Frontal cortex (tissue), 3 donors: ENCODE measurements at regions not wholly inside any gene's neighbourhood (a gene's known extent, or its start where the extent isn't known, plus 50 kb on each side); places are given as distances from the start of the nearest gene placed in this dataset.

Experiments
- DNase-seq, 2 donors: peaks; one replicate each; pipeline ENCODE4 v3.0.0; 2012; ENCODE audit warnings: low spot score in 2 of 2
- FAIRE-seq: peaks from 2 replicates; lab custom pipeline; 2012; peaks lifted over from hg19 to GRCh38; lab: Jason Lieb, UNC
- donor health status: control.
- donor health status: control.
- donor health status: control.

- FAIRE-seq (no peak), DNase-seq (no peak)
Measured at GRCh38 chr21:16502897-16503296, 773.1 kb downstream of the USP25 start.

GRCh38 chr21:16504281-16504680, 774.5 kb downstream of the USP25 start:
- no peak for DNase-seq
- FAIRE-seq, result no peak

- FAIRE-seq, result no peak
- no peak for DNase-seq
Measured at GRCh38 chr21:16504766-16505165, 775.0 kb downstream of the USP25 start.

GRCh38 chr21:16509476-16509875, 779.7 kb downstream of the USP25 start:
- no peak for DNase-seq
- FAIRE-seq, result no peak

GRCh38 chr21:16514316-16514715, 784.5 kb downstream of the USP25 start:
- FAIRE-seq (peak; percentile 98), DNase-seq (no peak)

GRCh38 chr21:16517383-16517782, 787.6 kb downstream of the USP25 start:
- FAIRE-seq, result no peak
- no peak for DNase-seq

- FAIRE-seq (no peak), DNase-seq (no peak)
Measured at GRCh38 chr21:16519036-16519435, 789.3 kb downstream of the USP25 start.

GRCh38 chr21:16519644-16520043, 789.9 kb downstream of the USP25 start:
- DNase-seq (no peak), FAIRE-seq (no peak)

- FAIRE-seq (no peak), DNase-seq (no peak)
Measured at GRCh38 chr21:16522548-16522947, 792.8 kb downstream of the USP25 start.

- DNase-seq, result no peak
Measured at GRCh38 chr21:16530656-16531055, 800.9 kb downstream of the USP25 start.

GRCh38 chr21:16532840-16533239, 803.1 kb downstream of the USP25 start:
- DNase-seq (no peak), FAIRE-seq (no peak)

More at GRCh38 chr21:16530656-16531055, 800.9 kb downstream of the USP25 start:
- no peak for FAIRE-seq

- DNase-seq (no peak), FAIRE-seq (no peak)
Measured at GRCh38 chr21:16533692-16534407, 804.1 kb downstream of the USP25 start.

GRCh38 chr21:16534408-16535101, 804.8 kb downstream of the USP25 start:
- DNase-seq (peak in 1 of 2 donors; percentile 7), FAIRE-seq (peak; percentile 90)

- DNase-seq (no peak), FAIRE-seq (no peak)
Measured at GRCh38 chr21:16535102-16535422, 805.3 kb downstream of the USP25 start.

GRCh38 chr21:16535626-16536025, 805.8 kb downstream of the USP25 start:
- DNase-seq (no peak), FAIRE-seq (no peak)

GRCh38 chr21:16536140-16536539, 806.4 kb downstream of the USP25 start:
- DNase-seq (no peak), FAIRE-seq (no peak)

GRCh38 chr21:16536643-16537434, 807.1 kb downstream of the USP25 start:
- DNase-seq (no peak), FAIRE-seq (peak; percentile 52)

- DNase-seq, result no peak
- FAIRE-seq, result no peak
Measured at GRCh38 chr21:16537501-16537900, 807.7 kb downstream of the USP25 start.

GRCh38 chr21:16538405-16538804, 808.6 kb downstream of the USP25 start:
- FAIRE-seq (peak; percentile 79), DNase-seq (no peak)

GRCh38 chr21:16538936-16539440, 809.2 kb downstream of the USP25 start:
- FAIRE-seq, result no peak
- DNase-seq, result no peak
